Posterior vena cava (tissue), 2 donors: ENCODE measurements at regions not wholly inside any gene's neighbourhood (a gene's known extent, or its start where the extent isn't known, plus 50 kb on each side); places are given as distances from the start of the nearest gene placed in this dataset.
A peak's percentile ranks its signal among the peaks of the same experiment; 100 is the strongest.

ENCODE experiments used
- DNase-seq: peaks from one replicate; pipeline ENCODE4 v3.0.0-alpha.2; 2020; ENCODE audit warnings: low spot score
- intact Hi-C, 2 donors: fragments of 100-400 bp; cut with DNase I; formaldehyde crosslinking; loops; one replicate each; pipeline versions ENCODE4 v1.14.1 to v1.14.2; 2022 to 2023
- donor health status: DM: yes; HTN: yes; CAD: no.
- donor health status: DM: yes; HTN: yes; CAD: no.

- DNase-seq = no peak
- intact Hi-C loops = loop anchor here (1.0 to 5.0 kb wide), 2 partner anchors 31 to 356 kb away; no protein-coding TSS in a partner anchor
Measured at GRCh38 chr1:56397811-56398231, 181.5 kb downstream of the PLPP3 start.

GRCh38 chr1:56397409-56397808 lies 182.0 kb downstream of the PLPP3 start:
- intact Hi-C loops = loop anchor here in 1 of 2 donors (5.0 kb wide), 1 partner anchor 355 kb away; no protein-coding TSS in a partner anchor
- DNase-seq = no peak

- intact Hi-C loops = loop anchor here in 1 of 2 donors (5.0 kb wide), 1 partner anchor 354 kb away; no protein-coding TSS in a partner anchor
- no peak for DNase-seq
Measured at GRCh38 chr1:56396581-56396980, 182.8 kb downstream of the PLPP3 start.

GRCh38 chr1:56395776-56396175 lies 183.6 kb downstream of the PLPP3 start:
- intact Hi-C loops = loop anchor here in 1 of 2 donors (5.0 kb wide), 1 partner anchor 353 kb away; no protein-coding TSS in a partner anchor
- no peak for DNase-seq

GRCh38 chr1:56394298-56394697 lies 185.1 kb downstream of the PLPP3 start:
- peak; percentile 83 for DNase-seq
- intact Hi-C loops = no loop called here

GRCh38 chr1:56390934-56391731 lies 188.2 kb downstream of the PLPP3 start:
- intact Hi-C loops = no loop called here
- no peak for DNase-seq

- intact Hi-C loops = no loop called here
- DNase-seq = no peak
Measured at GRCh38 chr1:56390232-56390867, 189.0 kb downstream of the PLPP3 start.

- intact Hi-C loops = no loop called here
- DNase-seq = no peak
Measured at GRCh38 chr1:56389813-56390212, 189.6 kb downstream of the PLPP3 start.

GRCh38 chr1:56387071-56387740 lies 192.2 kb downstream of the PLPP3 start:
- DNase-seq = no peak
- intact Hi-C loops = no loop called here

- intact Hi-C loops = no loop called here
- no peak for DNase-seq
Measured at GRCh38 chr1:56385314-56385713, 194.0 kb downstream of the PLPP3 start.

GRCh38 chr1:56382929-56383328 lies 196.4 kb downstream of the PLPP3 start:
- intact Hi-C loops = no loop called here
- DNase-seq = no peak

GRCh38 chr1:56380531-56380930 lies 198.8 kb downstream of the PLPP3 start:
- intact Hi-C loops = no loop called here

GRCh38 chr1:56378341-56379070 lies 200.9 kb downstream of the PLPP3 start:
- no peak for DNase-seq
- intact Hi-C loops = no loop called here

More at GRCh38 chr1:56380531-56380930, 198.8 kb downstream of the PLPP3 start:
- no peak for DNase-seq

- no peak for DNase-seq
Measured at GRCh38 chr1:56377431-56377830, 201.9 kb downstream of the PLPP3 start.

GRCh38 chr1:56376188-56376984 lies 203.0 kb downstream of the PLPP3 start:
- intact Hi-C loops = no loop called here
- DNase-seq = no peak

More at GRCh38 chr1:56377431-56377830, 201.9 kb downstream of the PLPP3 start:
- intact Hi-C loops = no loop called here

- no peak for DNase-seq
- intact Hi-C loops = no loop called here
Measured at GRCh38 chr1:56375326-56375804, 204.0 kb downstream of the PLPP3 start.

- intact Hi-C loops = no loop called here
- no peak for DNase-seq
Measured at GRCh38 chr1:56374026-56374974, 205.1 kb downstream of the PLPP3 start.
